HEK293T (cell line): ENCODE measurements at regions not wholly inside any gene's neighbourhood (a gene's known extent, or its start where the extent isn't known, plus 50 kb on each side); places are given as distances from the start of the nearest gene placed in this dataset.

ENCODE experiments used
- CTCF ChIA-PET: fragments of 350-600 bp; formaldehyde crosslinking; extraction: SDS; loops from one replicate; lab custom pipeline; 2021; ENCODE audit warnings: antibody characterized with exemption, inconsistent platforms; lab: Yijun Ruan, JAX
- POLR2A ChIA-PET: fragments of 350-600 bp; formaldehyde crosslinking; extraction: SDS; loops from one replicate; lab custom pipeline; 2020; ENCODE audit warnings: antibody characterized with exemption, inconsistent platforms; lab: Yijun Ruan, JAX
- DNase-seq: peaks from one replicate; pipeline ENCODE4 v3.0.0; 2012; ENCODE audit warnings: mixed read lengths; ENCODE audit errors: extremely low spot score
- ARNT ChIP-seq: fragments of 450-650 bp; IDR thresholded peaks from 2 replicates; pipeline ENCODE4 v1.6.1; 2017; ENCODE audit warnings: mild to moderate bottlenecking
- BHLHE40 ChIP-seq: fragments of 450-650 bp; IDR thresholded peaks from 2 replicates; pipeline ENCODE4 v1.6.1; 2016; ENCODE audit warnings: mild to moderate bottlenecking, moderate library complexity, borderline replicate concordance
- CTBP1 ChIP-seq: fragments of 450-650 bp; IDR thresholded peaks from 2 replicates; pipeline ENCODE4 v1.6.1; 2016; ENCODE audit warnings: borderline replicate concordance
- ELF4 ChIP-seq: fragments of 450-650 bp; IDR thresholded peaks from 2 replicates; pipeline ENCODE4 v1.6.1; 2017; ENCODE audit warnings: antibody characterized with exemption
- FOXA1 ChIP-seq: fragments of 450-650 bp; IDR thresholded peaks from 2 replicates; pipeline ENCODE4 v1.6.1; 2016; ENCODE audit warnings: mild to moderate bottlenecking
- FOXK2 ChIP-seq: fragments of 450-650 bp; IDR thresholded peaks from 2 replicates; pipeline ENCODE4 v1.6.1; 2016; ENCODE audit warnings: mild to moderate bottlenecking
- FOXM1 ChIP-seq: fragments of 450-650 bp; IDR thresholded peaks from 2 replicates; pipeline ENCODE4 v1.6.1; 2017; ENCODE audit warnings: mild to moderate bottlenecking, borderline replicate concordance
- HDGF ChIP-seq: fragments of 450-650 bp; IDR thresholded peaks from 2 replicates; pipeline ENCODE4 v1.6.1; 2017; ENCODE audit warnings: antibody characterized with exemption, borderline replicate concordance
- L3MBTL2 ChIP-seq: fragments of 450-650 bp; conservative IDR thresholded peaks from 2 replicates; pipeline ENCODE4 v1.6.1; 2016; ENCODE audit warnings: mild to moderate bottlenecking
- LEF1 ChIP-seq: fragments of 450-650 bp; IDR thresholded peaks from 2 replicates; pipeline ENCODE4 v1.6.1; 2017; ENCODE audit warnings: mild to moderate bottlenecking, borderline replicate concordance
- NFRKB ChIP-seq: fragments of 450-650 bp; IDR thresholded peaks from 2 replicates; pipeline ENCODE4 v1.6.1; 2016; ENCODE audit warnings: mild to moderate bottlenecking, moderate library complexity
- PKNOX1 ChIP-seq: fragments of 450-650 bp; IDR thresholded peaks from 2 replicates; pipeline ENCODE4 v1.6.1; 2016
- SP1 ChIP-seq: fragments of 450-650 bp; IDR thresholded peaks from 2 replicates; pipeline ENCODE4 v1.6.1; 2017
- SUZ12 ChIP-seq: fragments of 450-650 bp; IDR thresholded peaks from 2 replicates; pipeline ENCODE4 v1.6.1; 2016; ENCODE audit warnings: mild to moderate bottlenecking
- TARDBP ChIP-seq: fragments of 450-650 bp; IDR thresholded peaks from 2 replicates; pipeline ENCODE4 v1.6.1; 2016
- ZNF384 ChIP-seq: fragments of 450-650 bp; IDR thresholded peaks from 2 replicates; pipeline ENCODE4 v1.6.1; 2016

GRCh38 chr6:139468178-139468819, 93.9 kb upstream of the CITED2 start:
- ChIA-PET POLR2A (no interaction called here), CTCF (no interaction called here)
- no peak for DNase-seq
- TF ChIP-seq LEF1: no peak
- TF ChIP-seq FOXK2: no peak

GRCh38 chr6:139457476-139457875, 83.0 kb upstream of the CITED2 start:
- ChIA-PET CTCF (no interaction called here), POLR2A (no interaction called here)
- no peak for DNase-seq
- TF ChIP-seq FOXK2: no peak
- no peak for TF ChIP-seq L3MBTL2
- no peak for TF ChIP-seq FOXA1
- no peak for TF ChIP-seq LEF1
- no peak for TF ChIP-seq NFRKB
- no peak for TF ChIP-seq FOXM1
- TF ChIP-seq SP1: no peak
- TF ChIP-seq PKNOX1: no peak
- TF ChIP-seq ARNT: no peak
- no peak for TF ChIP-seq TARDBP
- TF ChIP-seq BHLHE40: no peak
- TF ChIP-seq HDGF: no peak
- TF ChIP-seq SUZ12: no peak
- no peak for TF ChIP-seq ZNF384
- TF ChIP-seq ELF4: no peak
- no peak for TF ChIP-seq CTBP1

- ChIA-PET POLR2A (no interaction called here), CTCF (no interaction called here)
- TF ChIP-seq FOXK2 (no peak), HDGF (no peak), SUZ12 (no peak), ELF4 (no peak), ZNF384 (no peak), LEF1 (no peak), FOXA1 (no peak), TARDBP (no peak), FOXM1 (no peak), L3MBTL2 (no peak), CTBP1 (no peak), SP1 (no peak), BHLHE40 (no peak), NFRKB (no peak), PKNOX1 (no peak), ARNT (no peak)
- DNase-seq: no peak
Measured at GRCh38 chr6:139452148-139452876, 77.9 kb upstream of the CITED2 start.

- POLR2A ChIA-PET: interaction anchor here (0.9 kb wide), 1 partner anchor 24 kb away, joined by 4 read pairs; no protein-coding TSS in a partner anchor
- CTCF ChIA-PET: interaction anchor here (0.6 kb wide), 1 partner anchor 25 kb away, joined by 14 read pairs; no protein-coding TSS in a partner anchor
- TF ChIP-seq TARDBP (no peak), SUZ12 (no peak), LEF1 (no peak), ARNT (no peak), ELF4 (no peak), FOXA1 (no peak), L3MBTL2 (no peak), FOXM1 (no peak), ZNF384 (no peak), CTBP1 (no peak)
- no peak for DNase-seq
Measured at GRCh38 chr6:139449611-139450000, 75.2 kb upstream of the CITED2 start.

- POLR2A ChIA-PET: interaction anchor here (0.9 kb wide), 1 partner anchor 24 kb away, joined by 4 read pairs; no protein-coding TSS in a partner anchor
- DNase-seq: no peak
- CTCF ChIA-PET: interaction anchor here (0.6 kb wide), 1 partner anchor 24 kb away, joined by 14 read pairs; no protein-coding TSS in a partner anchor
- TF ChIP-seq BHLHE40 (no peak), PKNOX1 (no peak), HDGF (no peak), TARDBP (no peak), ARNT (no peak), NFRKB (no peak), FOXK2 (no peak), L3MBTL2 (no peak), LEF1 (no peak), SUZ12 (no peak), CTBP1 (no peak)
Measured at GRCh38 chr6:139448998-139449610, 74.7 kb upstream of the CITED2 start.
